DND-41 (cell line): ENCODE measurements at regions not wholly inside any gene's neighbourhood (a gene's known extent, or its start where the extent isn't known, plus 50 kb on each side); places are given as distances from the start of the nearest gene placed in this dataset.
"Not testable (repeated sequence)": the region's sequence is repeated elsewhere in the genome, so short reads cannot be mapped to it uniquely, and the experiment has no call there.

Experiments used
- ATAC-seq: fragments of 200-7000 bp; cut with Tn5 transposase; 3 replicates; pipeline ENCODE4 v1.9.1; 2021; ENCODE audit warnings: low read depth; ENCODE audit not compliant: insufficient read depth
- DNase-seq: peaks from one replicate; pipeline ENCODE4 v3.0.0-alpha.2; 2020
- H2AFZ ChIP-seq: 2 replicates; pipeline ENCODE4 v1.6.0; 2012; ENCODE audit warnings: low read depth, low read length
- H3K27ac ChIP-seq: 2 replicates; pipeline ENCODE4 v1.5.1; 2012; ENCODE audit warnings: low read length, inconsistent platforms
- H3K27me3 ChIP-seq: fragments of 200-600 bp; sonication (generic); 2 replicates; pipeline ENCODE4 v1.6.0; 2012; ENCODE audit warnings: low read length, mild to moderate bottlenecking, inconsistent platforms; ENCODE audit not compliant: insufficient read depth, poor library complexity
- H3K36me3 ChIP-seq: 2 replicates; pipeline ENCODE4 v1.5.1; 2012; ENCODE audit warnings: low read length, inconsistent platforms; ENCODE audit not compliant: insufficient read depth
- H3K4me1 ChIP-seq: 2 replicates; pipeline ENCODE4 v1.5.1; 2012; ENCODE audit warnings: mild to moderate bottlenecking, low read length; ENCODE audit not compliant: insufficient read depth
- H3K4me2 ChIP-seq: 2 replicates; pipeline ENCODE4 v1.6.0; 2012; ENCODE audit warnings: mild to moderate bottlenecking, moderate library complexity, low read length, inconsistent platforms; ENCODE audit not compliant: insufficient read depth
- H3K4me3 ChIP-seq, 2 experiments: fragments of 200-600 bp in 1 of 2; shearing (Covaris generic) in 1 of 2; 2 replicates each; pipeline ENCODE4 v1.5.1; 2012 to 2016; ENCODE audit warnings: inconsistent platforms in 2 of 2, low read length in 2 of 2, mild to moderate bottlenecking in 2 of 2, low read depth in 1 of 2, moderate library complexity in 1 of 2
- H3K79me2 ChIP-seq: 2 replicates; pipeline ENCODE4 v1.6.0; 2012; ENCODE audit warnings: low read length, inconsistent platforms; ENCODE audit not compliant: insufficient read depth
- H3K9ac ChIP-seq: 2 replicates; pipeline ENCODE4 v1.6.0; 2012; ENCODE audit warnings: low read depth, mild to moderate bottlenecking, inconsistent platforms, low read length, moderate library complexity
- H3K9me3 ChIP-seq: 2 replicates; pipeline ENCODE4 v1.5.1; 2012; ENCODE audit warnings: low read length, moderate library complexity, mild to moderate bottlenecking, inconsistent platforms; ENCODE audit not compliant: insufficient read depth, severe bottlenecking
- H4K20me1 ChIP-seq: 2 replicates; pipeline ENCODE4 v1.6.0; 2012; ENCODE audit warnings: low read length; ENCODE audit not compliant: insufficient read depth
- EZH2 ChIP-seq: IDR thresholded peaks from 3 replicates; pipeline ENCODE4 v1.6.1; 2012; ENCODE audit warnings: borderline replicate concordance, low read depth, mild to moderate bottlenecking, moderate library complexity, low read length, inconsistent platforms; ENCODE audit not compliant: severe bottlenecking
- TF ChIP-seq, protein P1 (sequence below): IDR thresholded peaks from 2 replicates; pipeline ENCODE4 v1.5.1; 2012; ENCODE audit warnings: borderline replicate concordance, low read length, moderate library complexity, mild to moderate bottlenecking; ENCODE audit not compliant: poor library complexity, severe bottlenecking; ENCODE audit errors: extremely low read depth

- H3K79me2 ChIP-seq = no peaks in the 10 kb centered on the region
- DNase-seq (no peak), ATAC-seq (no peak)
- no peak overlapping the region for H3K27ac ChIP-seq
- no peak overlapping the region for H3K4me2 ChIP-seq
- H4K20me1 ChIP-seq = no peaks in the 10 kb centered on the region
- no peaks in the 10 kb centered on the region for H3K4me1 ChIP-seq
- no peak overlapping the region for H3K4me3 ChIP-seq
- no peak overlapping the region for H3K9ac ChIP-seq
- H3K27me3 ChIP-seq = no peaks in the 10 kb centered on the region
- TF ChIP-seq, protein P1, sequence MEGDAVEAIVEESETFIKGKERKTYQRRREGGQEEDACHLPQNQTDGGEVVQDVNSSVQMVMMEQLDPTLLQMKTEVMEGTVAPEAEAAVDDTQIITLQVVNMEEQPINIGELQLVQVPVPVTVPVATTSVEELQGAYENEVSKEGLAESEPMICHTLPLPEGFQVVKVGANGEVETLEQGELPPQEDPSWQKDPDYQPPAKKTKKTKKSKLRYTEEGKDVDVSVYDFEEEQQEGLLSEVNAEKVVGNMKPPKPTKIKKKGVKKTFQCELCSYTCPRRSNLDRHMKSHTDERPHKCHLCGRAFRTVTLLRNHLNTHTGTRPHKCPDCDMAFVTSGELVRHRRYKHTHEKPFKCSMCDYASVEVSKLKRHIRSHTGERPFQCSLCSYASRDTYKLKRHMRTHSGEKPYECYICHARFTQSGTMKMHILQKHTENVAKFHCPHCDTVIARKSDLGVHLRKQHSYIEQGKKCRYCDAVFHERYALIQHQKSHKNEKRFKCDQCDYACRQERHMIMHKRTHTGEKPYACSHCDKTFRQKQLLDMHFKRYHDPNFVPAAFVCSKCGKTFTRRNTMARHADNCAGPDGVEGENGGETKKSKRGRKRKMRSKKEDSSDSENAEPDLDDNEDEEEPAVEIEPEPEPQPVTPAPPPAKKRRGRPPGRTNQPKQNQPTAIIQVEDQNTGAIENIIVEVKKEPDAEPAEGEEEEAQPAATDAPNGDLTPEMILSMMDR = no peak
- TF ChIP-seq EZH2 = no peak
- H3K36me3 ChIP-seq = no peaks in the 10 kb centered on the region
- H2AFZ ChIP-seq = no peak overlapping the region
- H3K9me3 ChIP-seq = no peaks in the 10 kb centered on the region
Measured at GRCh38 chr17:62206550-62206949, 141.5 kb upstream of the MED13 start.

GRCh38 chr17:62197156-62197555 lies 132.1 kb upstream of the MED13 start:
- H4K20me1 ChIP-seq, ATAC-seq, H3K4me2 ChIP-seq, H3K4me1 ChIP-seq, H2AFZ ChIP-seq, H3K36me3 ChIP-seq, DNase-seq, H3K27me3 ChIP-seq, H3K27ac ChIP-seq, H3K9ac ChIP-seq, H3K79me2 ChIP-seq, H3K9me3 ChIP-seq, H3K4me3 ChIP-seq: not testable (repeated sequence)

DNA sequence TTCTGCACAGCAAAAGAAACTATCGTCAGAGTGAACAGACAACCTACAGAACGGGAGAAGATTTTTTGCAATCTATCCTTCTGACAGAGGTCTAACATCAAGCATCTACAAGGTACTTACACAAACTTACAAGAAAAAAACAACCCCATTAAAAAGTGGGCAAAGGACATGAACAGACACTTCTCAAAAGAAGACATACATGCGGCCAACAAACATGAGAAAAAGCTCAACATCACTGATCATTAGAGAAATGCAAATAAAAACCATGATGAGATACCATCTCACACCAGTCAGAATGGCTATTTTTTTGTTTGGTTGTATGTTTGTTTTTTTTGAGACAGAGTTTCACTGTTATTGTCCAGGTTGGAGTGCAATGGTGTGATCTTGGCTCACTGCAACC lies 131.5 kb upstream of the MED13 start:
- H3K79me2 ChIP-seq, ATAC-seq, H3K27ac ChIP-seq, H3K4me2 ChIP-seq, H4K20me1 ChIP-seq, H3K9me3 ChIP-seq, H3K27me3 ChIP-seq, H3K36me3 ChIP-seq, H3K4me3 ChIP-seq, DNase-seq, H2AFZ ChIP-seq, H3K4me1 ChIP-seq, H3K9ac ChIP-seq: not testable (repeated sequence)

- Histone ChIP-seq H3K4me1 (no peaks in the 10 kb centered on the region), H2AFZ (no peak overlapping the region), H3K9ac (no peak overlapping the region), H3K4me2 (no peak overlapping the region), H4K20me1 (no peaks in the 10 kb centered on the region), H3K79me2 (no peaks in the 10 kb centered on the region), H3K36me3 (no peaks in the 10 kb centered on the region), H3K27ac (no peak overlapping the region), H3K4me3 (no peak overlapping the region), H3K27me3 (no peaks in the 10 kb centered on the region), H3K9me3 (no peaks in the 10 kb centered on the region)
- DNase-seq (no peak), ATAC-seq (no peak)
- no peak for TF ChIP-seq EZH2
- TF ChIP-seq, protein P1 = no peak
Measured at GRCh38 chr17:62194401-62194800, 129.3 kb upstream of the MED13 start.
